ENCODE measurements at regions not wholly inside any gene's neighbourhood (a gene's known extent, or its start where the extent isn't known, plus 50 kb on each side); places are given as distances from the start of the nearest gene placed in this dataset.

DNA sequence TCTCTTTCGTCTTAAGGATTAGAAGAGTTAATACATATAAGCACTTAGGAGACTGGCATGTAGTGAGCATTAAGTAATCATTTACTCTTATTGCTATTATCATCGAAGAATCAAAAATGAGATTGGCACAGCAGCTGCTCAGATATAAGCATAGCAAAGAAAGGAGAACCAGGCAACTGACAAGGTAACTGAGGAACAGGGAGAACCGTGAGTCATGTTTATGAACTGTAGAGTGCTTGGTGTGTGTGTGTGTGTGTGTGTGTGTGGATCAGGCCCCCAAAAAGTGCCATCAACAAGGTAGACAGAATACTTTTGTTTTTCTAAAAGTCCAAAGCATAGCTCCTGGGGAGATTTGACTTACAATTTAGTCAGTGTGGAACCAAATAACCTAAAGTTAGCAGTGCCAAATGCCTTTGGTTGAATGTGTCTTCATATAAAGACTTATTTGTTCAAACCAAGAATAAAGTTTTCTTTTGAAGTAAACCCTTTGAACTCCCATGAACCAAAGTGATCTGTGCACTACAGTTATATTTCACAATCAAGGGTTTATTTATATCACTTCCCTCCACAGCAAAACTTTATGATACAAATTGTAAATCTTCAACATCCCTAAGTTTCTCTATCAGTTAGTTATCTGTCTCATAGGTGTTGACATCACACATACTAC lies 660.6 kb downstream of the NYAP2 start:
- TF ChIP-seq, protein P1, sequence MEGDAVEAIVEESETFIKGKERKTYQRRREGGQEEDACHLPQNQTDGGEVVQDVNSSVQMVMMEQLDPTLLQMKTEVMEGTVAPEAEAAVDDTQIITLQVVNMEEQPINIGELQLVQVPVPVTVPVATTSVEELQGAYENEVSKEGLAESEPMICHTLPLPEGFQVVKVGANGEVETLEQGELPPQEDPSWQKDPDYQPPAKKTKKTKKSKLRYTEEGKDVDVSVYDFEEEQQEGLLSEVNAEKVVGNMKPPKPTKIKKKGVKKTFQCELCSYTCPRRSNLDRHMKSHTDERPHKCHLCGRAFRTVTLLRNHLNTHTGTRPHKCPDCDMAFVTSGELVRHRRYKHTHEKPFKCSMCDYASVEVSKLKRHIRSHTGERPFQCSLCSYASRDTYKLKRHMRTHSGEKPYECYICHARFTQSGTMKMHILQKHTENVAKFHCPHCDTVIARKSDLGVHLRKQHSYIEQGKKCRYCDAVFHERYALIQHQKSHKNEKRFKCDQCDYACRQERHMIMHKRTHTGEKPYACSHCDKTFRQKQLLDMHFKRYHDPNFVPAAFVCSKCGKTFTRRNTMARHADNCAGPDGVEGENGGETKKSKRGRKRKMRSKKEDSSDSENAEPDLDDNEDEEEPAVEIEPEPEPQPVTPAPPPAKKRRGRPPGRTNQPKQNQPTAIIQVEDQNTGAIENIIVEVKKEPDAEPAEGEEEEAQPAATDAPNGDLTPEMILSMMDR (IDR thresholded peaks at IDR 0.05; ENCODE audit: low read length), result no peak
- no peak for TF ChIP-seq EZH2 (IDR thresholded peaks at IDR 0.05; ENCODE audit: borderline replicate concordance, low read length)

Data from OCI-LY1 (cell line).